H1 (cell line): ENCODE measurements at regions not wholly inside any gene's neighbourhood (a gene's known extent, or its start where the extent isn't known, plus 50 kb on each side); places are given as distances from the start of the nearest gene placed in this dataset.

Source experiments
- CTCF ChIA-PET: fragments of 300-600 bp; sonication (Branson Sonifier 250); formaldehyde crosslinking; loops from one replicate; lab custom pipeline; 2021; ENCODE audit not compliant: partially characterized antibody; lab: Charles Lee
- POLR2A ChIA-PET: fragments of 300-600 bp; sonication (Branson Sonifier 250); formaldehyde crosslinking; loops from one replicate; lab custom pipeline; 2021; ENCODE audit warnings: inconsistent platforms; ENCODE audit not compliant: partially characterized antibody; lab: Charles Lee
- DNase-seq, 2 experiments: peaks; one replicate each; pipeline versions ENCODE4 v3.0.0 to v3.0.0-alpha.2; 2010 to 2022; ENCODE audit warnings: low spot score in 2 of 2, low read depth in 1 of 2, mixed read lengths in 1 of 2
- FAIRE-seq: peaks from 2 replicates; lab custom pipeline; 2011; peaks lifted over from hg19 to GRCh38; lab: Jason Lieb, UNC
- H2AFZ ChIP-seq: 2 replicates; pipeline ENCODE4 v1.8.1; 2012; ENCODE audit warnings: low read length, inconsistent platforms
- H2AK5ac ChIP-seq: 2 replicates; pipeline ENCODE4 v1.6.1; 2013; ENCODE audit warnings: low read depth, low read length
- H2BK120ac ChIP-seq: replicated peaks from 2 replicates; pipeline ENCODE3; 2013; ENCODE audit warnings: low read depth, low read length, inconsistent platforms
- H2BK12ac ChIP-seq: 2 replicates; pipeline ENCODE4 v1.6.1; 2013; ENCODE audit warnings: low read depth, low read length
- H2BK15ac ChIP-seq: 2 replicates; pipeline ENCODE4 v1.6.1; 2013; ENCODE audit warnings: low read length
- H2BK20ac ChIP-seq: 2 replicates; pipeline ENCODE4 v1.6.1; 2013; ENCODE audit warnings: low read length
- H2BK5ac ChIP-seq: 2 replicates; pipeline ENCODE4 v1.6.1; 2013; ENCODE audit warnings: low read depth, low read length
- H3K14ac ChIP-seq: 2 replicates; pipeline ENCODE4 v1.6.1; 2013; ENCODE audit warnings: inconsistent platforms; ENCODE audit not compliant: insufficient read length
- H3K18ac ChIP-seq: 2 replicates; pipeline ENCODE4 v1.6.1; 2013; ENCODE audit warnings: low read length; ENCODE audit errors: extremely low read depth
- H3K23ac ChIP-seq: 2 replicates; pipeline ENCODE4 v1.6.1; 2013; ENCODE audit warnings: inconsistent platforms; ENCODE audit not compliant: insufficient read length
- H3K23me2 ChIP-seq: 2 replicates; pipeline ENCODE4 v1.6.1; 2013; ENCODE audit warnings: low read depth, low read length
- H3K27ac ChIP-seq: 2 replicates; pipeline ENCODE4 v1.6.1; 2011; ENCODE audit warnings: low read depth, low read length, inconsistent platforms
- H3K27me3 ChIP-seq, 4 experiments: replicated peaks in 1 of 4; 1 replicate in 1 of 4; 2 replicates in 3 of 4; pipeline versions ENCODE4 v1.6.1 to v1.8.1; 2011 to 2013; ENCODE audit warnings: low read length in 3 of 4, mild to moderate bottlenecking in 3 of 4, inconsistent platforms in 2 of 4, mixed read lengths in 2 of 4, moderate library complexity in 1 of 4; ENCODE audit not compliant: control insufficient read depth in 3 of 4, insufficient read depth in 3 of 4; ENCODE audit errors: extremely low read depth in 1 of 4
- H3K36me3 ChIP-seq, 4 experiments: 2 replicates each; pipeline versions ENCODE4 v1.6.1 to v1.8.1; 2011 to 2013; ENCODE audit warnings: mild to moderate bottlenecking in 4 of 4, low read length in 3 of 4, moderate library complexity in 2 of 4, control low read depth in 1 of 4, inconsistent platforms in 1 of 4; ENCODE audit not compliant: insufficient read depth in 4 of 4, control insufficient read depth in 2 of 4
- H3K4ac ChIP-seq: replicated peaks from 2 replicates; pipeline ENCODE3; 2013; ENCODE audit warnings: low read length, low read depth, mixed read lengths, inconsistent platforms; ENCODE audit not compliant: insufficient read length
- H3K4me1 ChIP-seq, 4 experiments: replicated peaks in 1 of 4; 1 replicate in 1 of 4; 2 replicates in 3 of 4; pipeline versions ENCODE4 v1.6.1 to v1.8.1; 2011 to 2013; ENCODE audit warnings: low read length in 3 of 4, inconsistent platforms in 2 of 4, mixed read lengths in 1 of 4; ENCODE audit not compliant: insufficient read depth in 4 of 4, control insufficient read depth in 3 of 4
- H3K4me2 ChIP-seq, 2 experiments: 2 replicates each; pipeline versions ENCODE4 v1.6.1 to v1.8.1; 2011 to 2013; ENCODE audit warnings: low read depth in 2 of 2, low read length in 2 of 2, control low read depth in 1 of 2, inconsistent platforms in 1 of 2, mild to moderate bottlenecking in 1 of 2; ENCODE audit not compliant: insufficient read depth in 1 of 2
- H3K4me3 ChIP-seq, 4 experiments: fragments of 200-600, 300-600 bp in 1 of 4; sonication (generic), shearing (Covaris generic), sonication (Bioruptor Twin) in 1 of 4; 2 replicates each; pipeline versions ENCODE4 v1.5.1 to v1.8.1; 2011 to 2016; ENCODE audit warnings: low read length in 4 of 4, low read depth in 3 of 4, control low read depth in 2 of 4, inconsistent platforms in 2 of 4, mild to moderate bottlenecking in 2 of 4, mixed read lengths in 1 of 4, moderate library complexity in 1 of 4; ENCODE audit not compliant: insufficient read depth in 2 of 4; ENCODE audit errors: extremely low read depth in 1 of 4
- H3K56ac ChIP-seq: replicated peaks from 2 replicates; pipeline ENCODE3; 2013; ENCODE audit warnings: low read depth, mild to moderate bottlenecking, mixed read lengths, low read length, inconsistent platforms; ENCODE audit not compliant: insufficient read length
- H3K79me1 ChIP-seq: 2 replicates; pipeline ENCODE4 v1.6.1; 2013; ENCODE audit warnings: low read depth, low read length, control low read depth
- H3K79me2 ChIP-seq, 2 experiments: 2 replicates each; pipeline versions ENCODE4 v1.6.1 to v1.8.1; 2012 to 2013; ENCODE audit warnings: low read length in 2 of 2, mild to moderate bottlenecking in 2 of 2, inconsistent platforms in 1 of 2; ENCODE audit not compliant: insufficient read depth in 2 of 2, control insufficient read depth in 1 of 2
- H3K9ac ChIP-seq, 4 experiments: replicated peaks in 1 of 4; 1 replicate in 1 of 4; 2 replicates in 3 of 4; pipeline versions ENCODE4 v1.6.1 to v1.8.1; 2011 to 2013; ENCODE audit warnings: low read depth in 3 of 4, low read length in 3 of 4, control low read depth in 2 of 4, mild to moderate bottlenecking in 2 of 4, moderate library complexity in 2 of 4, inconsistent platforms in 1 of 4; ENCODE audit errors: extremely low read depth in 1 of 4
- H3K9me3 ChIP-seq, 2 experiments: 2 replicates each; pipeline versions ENCODE4 v1.6.1 to v1.8.1; 2012 to 2013; ENCODE audit warnings: mild to moderate bottlenecking in 2 of 2, moderate library complexity in 2 of 2, control low read depth in 1 of 2, inconsistent platforms in 1 of 2, low read depth in 1 of 2, low read length in 1 of 2, mixed read lengths in 1 of 2; ENCODE audit not compliant: insufficient read depth in 2 of 2
- H4K20me1 ChIP-seq, 2 experiments: replicated peaks in 1 of 2; 2 replicates each; pipeline versions ENCODE3 to v1.8.1; 2011 to 2013; ENCODE audit warnings: inconsistent platforms in 2 of 2, low read length in 2 of 2, mild to moderate bottlenecking in 1 of 2; ENCODE audit not compliant: insufficient read depth in 2 of 2, control insufficient read depth in 1 of 2
- H4K5ac ChIP-seq: 2 replicates; pipeline ENCODE4 v1.6.1; 2013; ENCODE audit warnings: low read length, low read depth, mixed read lengths, inconsistent platforms; ENCODE audit not compliant: insufficient read length
- H4K8ac ChIP-seq: 2 replicates; pipeline ENCODE4 v1.8.0; 2013; ENCODE audit warnings: mild to moderate bottlenecking, moderate library complexity, low read length, inconsistent platforms; ENCODE audit not compliant: insufficient read depth; ENCODE audit errors: extremely low read depth
- H4K91ac ChIP-seq: replicated peaks from 2 replicates; pipeline ENCODE3; 2013; ENCODE audit warnings: low read length, mixed read lengths, inconsistent platforms; ENCODE audit not compliant: insufficient read length
- CBX5 ChIP-seq: fragments of 300-800, 300-1000 bp; sonication (generic); IDR thresholded peaks from 2 replicates; pipeline ENCODE4 v1.7.1; 2016; ENCODE audit warnings: antibody characterized with exemption, low read length, low read depth
- EP300 ChIP-seq, 2 experiments: IDR thresholded peaks; 1 replicate in 1 of 2; 2 replicates in 1 of 2; pipeline ENCODE4 v1.6.1; 2011 to 2012; ENCODE audit warnings: low read depth in 2 of 2, low read length in 2 of 2, mild to moderate bottlenecking in 2 of 2, borderline replicate concordance in 1 of 2, inconsistent platforms in 1 of 2, moderate library complexity in 1 of 2
- MAFK ChIP-seq: IDR thresholded peaks from 2 replicates; pipeline ENCODE4 v1.6.1; 2012; ENCODE audit warnings: low read depth, mild to moderate bottlenecking, improper control_type of control experiment, low read length
- RAD21 ChIP-seq, 2 experiments: IDR thresholded peaks in 1 of 2; conservative IDR thresholded peaks in 1 of 2; 2 replicates each; pipeline ENCODE4 v1.6.1; 2011; ENCODE audit warnings: low read depth in 2 of 2, low read length in 2 of 2, improper control_type of control experiment in 1 of 2, inconsistent platforms in 1 of 2, mild to moderate bottlenecking in 1 of 2, moderate library complexity in 1 of 2
- TBP ChIP-seq: IDR thresholded peaks from 2 replicates; pipeline ENCODE4 v1.6.1; 2011; ENCODE audit warnings: low read depth, low read length, improper control_type of control experiment
- YY1 ChIP-seq: IDR thresholded peaks from 2 replicates; pipeline ENCODE4 v1.6.1; 2011; ENCODE audit warnings: low read depth, mild to moderate bottlenecking, low read length
- WGBS, 2 experiments: shearing (Covaris generic) in 1 of 2; methylation state at CpG; one replicate each; pipeline versions ENCODE4 v1.1.6 to v1.1.7; 2013 to 2015; ENCODE audit warnings: low lambda C conversion rate in 2 of 2, mixed read lengths in 2 of 2, inconsistent platforms in 1 of 2, low coverage in 1 of 2, missing lambda C conversion rate in 1 of 2; ENCODE audit not compliant: insufficient replicate concordance in 2 of 2, insufficient coverage in 1 of 2, insufficient read length in 1 of 2; ENCODE audit errors: extremely low coverage in 1 of 2, missing lambda C conversion rate in 1 of 2; 5-methylcytosine and 5-hydroxymethylcytosine counted together
- TF ChIP-seq, protein P1 (sequence below): IDR thresholded peaks from 2 replicates; pipeline ENCODE4 v1.6.1; 2011; ENCODE audit warnings: low read depth, mild to moderate bottlenecking, low read length; ENCODE audit not compliant: insufficient read depth
- TF ChIP-seq, protein P2 (sequence below): IDR thresholded peaks from 2 replicates; pipeline ENCODE4 v1.6.1; 2012; ENCODE audit warnings: low read length, inconsistent platforms

- Histone ChIP-seq H2AFZ (no peak overlapping the region), H4K8ac (no peak overlapping the region), H4K91ac (no peak overlapping the region), H3K79me2 (no peaks in the 10 kb centered on the region), H3K4me2 (no peak overlapping the region), H3K23ac (no peak overlapping the region), H3K23me2 (no peaks in the 10 kb centered on the region), H3K4me1 (no peaks in the 10 kb centered on the region), H2BK120ac (no peak overlapping the region), H3K4me3 (no peak overlapping the region), H3K56ac (no peak overlapping the region), H4K20me1 (no peaks in the 10 kb centered on the region), H3K79me1 (no peaks in the 10 kb centered on the region), H3K18ac (no peak overlapping the region), H3K27me3 (no peaks in the 10 kb centered on the region), H3K27ac (no peak overlapping the region), H3K4ac (no peak overlapping the region), H3K36me3 (no peaks in the 10 kb centered on the region), H3K14ac (no peak overlapping the region), H2AK5ac (no peak overlapping the region), H2BK15ac (no peak overlapping the region), H2BK5ac (no peak overlapping the region), H2BK12ac (no peak overlapping the region), H3K9me3 (peaks cover 0 to 7% of the 10 kb centered on the region in 2 experiments; a peak in 1 of 4 replicates), H2BK20ac (no peak overlapping the region), H4K5ac (no peak overlapping the region), H3K9ac (no peak overlapping the region)
- TF ChIP-seq CBX5 (no peak), EP300 (IDR thresholded peaks at IDR 0.05; ENCODE audit: borderline replicate concordance in 1 of 2, low read depth in 2 of 2, low read length in 2 of 2) (no peak), YY1 (no peak), RAD21 (IDR thresholded peaks at IDR 0.05 in 1 of 2, conservative IDR thresholded peaks at IDR 0.05 in 1 of 2; ENCODE audit: low read depth in 2 of 2, low read length in 2 of 2) (no peak), TBP (no peak), MAFK (no peak)
- TF ChIP-seq, protein P1, sequence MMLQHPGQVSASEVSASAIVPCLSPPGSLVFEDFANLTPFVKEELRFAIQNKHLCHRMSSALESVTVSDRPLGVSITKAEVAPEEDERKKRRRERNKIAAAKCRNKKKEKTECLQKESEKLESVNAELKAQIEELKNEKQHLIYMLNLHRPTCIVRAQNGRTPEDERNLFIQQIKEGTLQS, result no peak
- TF ChIP-seq, protein P2, sequence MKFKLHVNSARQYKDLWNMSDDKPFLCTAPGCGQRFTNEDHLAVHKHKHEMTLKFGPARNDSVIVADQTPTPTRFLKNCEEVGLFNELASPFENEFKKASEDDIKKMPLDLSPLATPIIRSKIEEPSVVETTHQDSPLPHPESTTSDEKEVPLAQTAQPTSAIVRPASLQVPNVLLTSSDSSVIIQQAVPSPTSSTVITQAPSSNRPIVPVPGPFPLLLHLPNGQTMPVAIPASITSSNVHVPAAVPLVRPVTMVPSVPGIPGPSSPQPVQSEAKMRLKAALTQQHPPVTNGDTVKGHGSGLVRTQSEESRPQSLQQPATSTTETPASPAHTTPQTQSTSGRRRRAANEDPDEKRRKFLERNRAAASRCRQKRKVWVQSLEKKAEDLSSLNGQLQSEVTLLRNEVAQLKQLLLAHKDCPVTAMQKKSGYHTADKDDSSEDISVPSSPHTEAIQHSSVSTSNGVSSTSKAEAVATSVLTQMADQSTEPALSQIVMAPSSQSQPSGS, result no peak
- WGBS, 2 experiments, result 94% methylated on average over 22 of the region's 22 CpGs; no CpG with 5 or more reads in 1 of the 2 experiments
- DNase-seq (no peak), FAIRE-seq (no peak)
- CTCF ChIA-PET, result interaction anchor here (1.4 kb wide), 1 partner anchor 69 kb away, joined by 5 read pairs; no protein-coding TSS in a partner anchor
- POLR2A ChIA-PET, result no interaction called here
Measured at GRCh38 chr7:119413314-119413805, 859.6 kb upstream of the KCND2 start.
